PC-9 (cell line): ENCODE measurements at regions not wholly inside any gene's neighbourhood (a gene's known extent, or its start where the extent isn't known, plus 50 kb on each side); places are given as distances from the start of the nearest gene placed in this dataset.

ENCODE experiments used
- BruUV-seq: library from RNA; stranded (reverse); fragments of 400-500 nt; replicated peaks from 2 replicates; lab custom pipeline; 2021; lab: Mats Ljungman, UMichigan
- CTCF ChIA-PET: fragments of 300-600 bp; sonication (Branson Sonifier 250); formaldehyde crosslinking; loops from one replicate; lab custom pipeline; 2022; ENCODE audit warnings: antibody characterized with exemption; lab: Charles Lee
- POLR2A ChIA-PET: fragments of 300-600 bp; sonication (Branson Sonifier 250); formaldehyde crosslinking; loops from one replicate; lab custom pipeline; 2022; ENCODE audit warnings: antibody characterized with exemption; ENCODE audit not compliant: unreplicated experiment; lab: Charles Lee
- DNase-seq, 2 experiments: peaks; one replicate each; pipeline versions ENCODE4 v3.0.0 to v3.0.0-alpha.2; 2015 to 2022; ENCODE audit warnings: mixed read lengths in 1 of 2
- H2AFZ ChIP-seq: fragments of 200-600 bp; sonication (generic); 2 replicates; pipeline ENCODE4 v1.8.1; 2017; ENCODE audit warnings: antibody characterized with exemption
- H3F3A ChIP-seq: fragments of 200-600 bp; sonication (generic); 2 replicates; pipeline ENCODE4 v1.8.1; 2017; ENCODE audit warnings: antibody characterized with exemption, mild to moderate bottlenecking, low read depth; ENCODE audit not compliant: insufficient read depth
- H3K27ac ChIP-seq: fragments of 200-600 bp; sonication (generic); 2 replicates; pipeline ENCODE4 v1.6.1; 2016; ENCODE audit warnings: mixed run types
- H3K27me3 ChIP-seq: fragments of 200-600 bp; sonication (generic); 2 replicates; pipeline ENCODE4 v1.6.1; 2016; ENCODE audit warnings: low read depth, mixed run types; ENCODE audit not compliant: insufficient read depth
- H3K36me3 ChIP-seq: fragments of 200-600 bp; sonication (generic); 2 replicates; pipeline ENCODE4 v1.6.1; 2016; ENCODE audit warnings: low read depth, mixed run types
- H3K4me1 ChIP-seq: fragments of 200-600 bp; sonication (generic); replicated peaks from 2 replicates; pipeline ENCODE4 v1.6.1; 2016; ENCODE audit warnings: mixed run types; ENCODE audit not compliant: insufficient read depth
- H3K4me2 ChIP-seq: fragments of 200-600 bp; sonication (generic); 2 replicates; pipeline ENCODE4 v1.6.1; 2017; ENCODE audit warnings: mixed run types
- H3K4me3 ChIP-seq: fragments of 200-600 bp; sonication (generic); 2 replicates; pipeline ENCODE4 v1.6.1; 2016; ENCODE audit warnings: mixed run types
- H3K79me2 ChIP-seq: fragments of 200-600 bp; sonication (generic); 2 replicates; pipeline ENCODE4 v1.6.1; 2017; ENCODE audit warnings: low read depth, mixed run types
- H3K9me2 ChIP-seq: fragments of 200-600 bp; sonication (generic); 2 replicates; pipeline ENCODE4 v1.8.1; 2017; ENCODE audit warnings: mild to moderate bottlenecking; ENCODE audit not compliant: insufficient read depth
- H3K9me3 ChIP-seq: fragments of 200-600 bp; sonication (generic); 2 replicates; pipeline ENCODE4 v1.8.1; 2016; ENCODE audit warnings: low read depth; ENCODE audit not compliant: insufficient read depth
- H4K20me1 ChIP-seq: fragments of 200-600 bp; sonication (generic); 2 replicates; pipeline ENCODE4 v1.8.1; 2017; ENCODE audit not compliant: insufficient read depth
- EZH2 ChIP-seq: fragments of 200-600 bp; sonication (generic); IDR thresholded peaks from 2 replicates; pipeline ENCODE4 v1.8.0; 2017; ENCODE audit warnings: antibody characterized with exemption, low read depth
- intact Hi-C: fragments of 100-400 bp; cut with micrococcal nuclease; formaldehyde crosslinking; loops from one replicate; pipeline ENCODE4 v1.10.0; 2022; ENCODE audit not compliant: unreplicated experiment
- TF ChIP-seq, protein P1 (sequence below): fragments of 200-600 bp; sonication (generic); conservative IDR thresholded peaks from 2 replicates; pipeline ENCODE4 v1.6.1; 2017; ENCODE audit warnings: mixed run types, antibody characterized with exemption, mild to moderate bottlenecking, moderate library complexity

DNA sequence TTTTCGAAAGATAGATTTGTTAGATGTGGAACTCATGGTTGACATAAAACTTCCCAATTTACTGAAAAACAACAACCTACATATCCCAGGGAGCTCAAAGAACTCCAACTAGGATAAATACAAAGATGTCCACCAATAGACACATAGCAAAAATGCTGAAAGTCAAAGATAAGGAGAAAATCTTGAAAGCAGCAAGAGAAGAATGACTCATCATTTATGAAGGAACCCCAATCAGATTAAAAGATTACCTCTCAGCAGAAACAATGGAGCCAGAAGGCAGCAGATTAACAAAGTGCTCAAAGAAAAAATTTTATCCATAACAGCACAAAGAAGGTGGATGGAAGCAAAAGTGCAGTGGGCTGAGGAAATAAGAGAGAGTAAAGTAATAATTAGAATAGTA, 908.6 kb downstream of the SORCS3 start:
- Histone ChIP-seq H3K36me3 (no peaks in the 10 kb centered on the region), H3K27me3 (no peaks in the 10 kb centered on the region), H3K4me3 (no peak overlapping the region), H3K9me3 (no peaks in the 10 kb centered on the region), H2AFZ (no peak overlapping the region), H3K4me1 (no peaks in the 10 kb centered on the region), H3K27ac (no peak overlapping the region), H4K20me1 (no peaks in the 10 kb centered on the region), H3K9me2 (no peaks in the 10 kb centered on the region), H3K4me2 (no peak overlapping the region), H3K79me2 (no peaks in the 10 kb centered on the region), H3F3A (no peaks in the 10 kb centered on the region)
- intact Hi-C loops, result no loop called here
- CTCF ChIA-PET, result no interaction called here
- no TSS peak for BruUV-seq
- no peak for TF ChIP-seq EZH2
- TF ChIP-seq, protein P1, sequence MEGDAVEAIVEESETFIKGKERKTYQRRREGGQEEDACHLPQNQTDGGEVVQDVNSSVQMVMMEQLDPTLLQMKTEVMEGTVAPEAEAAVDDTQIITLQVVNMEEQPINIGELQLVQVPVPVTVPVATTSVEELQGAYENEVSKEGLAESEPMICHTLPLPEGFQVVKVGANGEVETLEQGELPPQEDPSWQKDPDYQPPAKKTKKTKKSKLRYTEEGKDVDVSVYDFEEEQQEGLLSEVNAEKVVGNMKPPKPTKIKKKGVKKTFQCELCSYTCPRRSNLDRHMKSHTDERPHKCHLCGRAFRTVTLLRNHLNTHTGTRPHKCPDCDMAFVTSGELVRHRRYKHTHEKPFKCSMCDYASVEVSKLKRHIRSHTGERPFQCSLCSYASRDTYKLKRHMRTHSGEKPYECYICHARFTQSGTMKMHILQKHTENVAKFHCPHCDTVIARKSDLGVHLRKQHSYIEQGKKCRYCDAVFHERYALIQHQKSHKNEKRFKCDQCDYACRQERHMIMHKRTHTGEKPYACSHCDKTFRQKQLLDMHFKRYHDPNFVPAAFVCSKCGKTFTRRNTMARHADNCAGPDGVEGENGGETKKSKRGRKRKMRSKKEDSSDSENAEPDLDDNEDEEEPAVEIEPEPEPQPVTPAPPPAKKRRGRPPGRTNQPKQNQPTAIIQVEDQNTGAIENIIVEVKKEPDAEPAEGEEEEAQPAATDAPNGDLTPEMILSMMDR, result no peak
- DNase-seq, result no peak
- POLR2A ChIA-PET, result no interaction called here

DNA sequence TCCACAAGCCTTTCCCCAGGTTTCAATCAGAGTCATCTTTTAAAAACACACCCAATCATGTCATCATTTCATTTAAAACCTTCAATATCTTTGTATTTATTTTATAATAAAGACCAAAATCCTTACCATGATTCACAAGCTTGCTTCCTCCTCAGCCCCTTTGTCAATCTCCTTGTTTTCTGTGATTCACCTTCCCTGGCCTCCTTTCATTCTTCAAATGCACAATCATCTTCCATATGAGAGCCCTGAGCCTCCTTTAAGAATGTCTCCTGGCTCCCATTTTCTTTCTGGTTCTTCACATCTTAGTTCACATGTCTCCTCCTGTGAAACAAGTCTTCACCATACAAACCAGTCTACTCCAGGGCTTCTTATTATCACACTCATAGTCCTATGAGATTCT, 904.0 kb downstream of the SORCS3 start:
- no peaks in the 10 kb centered on the region for H3K27me3 ChIP-seq
- no peaks in the 10 kb centered on the region for H4K20me1 ChIP-seq
- H3K27ac ChIP-seq, result no peak overlapping the region
- no peak overlapping the region for H2AFZ ChIP-seq
- no peak overlapping the region for H3K4me2 ChIP-seq
- CTCF ChIA-PET, result no interaction called here
- no peaks in the 10 kb centered on the region for H3K4me1 ChIP-seq
- H3K36me3 ChIP-seq, result no peaks in the 10 kb centered on the region
- H3K9me2 ChIP-seq, result no peaks in the 10 kb centered on the region
- DNase-seq, result no peak
- POLR2A ChIA-PET, result no interaction called here
- no peak overlapping the region for H3K4me3 ChIP-seq
- intact Hi-C loops, result no loop called here
- H3K9me3 ChIP-seq, result no peaks in the 10 kb centered on the region
- TF ChIP-seq, protein P1, result no peak
- no peak for TF ChIP-seq EZH2
- H3K79me2 ChIP-seq, result no peaks in the 10 kb centered on the region
- BruUV-seq, result no TSS peak
- no peaks in the 10 kb centered on the region for H3F3A ChIP-seq

DNA sequence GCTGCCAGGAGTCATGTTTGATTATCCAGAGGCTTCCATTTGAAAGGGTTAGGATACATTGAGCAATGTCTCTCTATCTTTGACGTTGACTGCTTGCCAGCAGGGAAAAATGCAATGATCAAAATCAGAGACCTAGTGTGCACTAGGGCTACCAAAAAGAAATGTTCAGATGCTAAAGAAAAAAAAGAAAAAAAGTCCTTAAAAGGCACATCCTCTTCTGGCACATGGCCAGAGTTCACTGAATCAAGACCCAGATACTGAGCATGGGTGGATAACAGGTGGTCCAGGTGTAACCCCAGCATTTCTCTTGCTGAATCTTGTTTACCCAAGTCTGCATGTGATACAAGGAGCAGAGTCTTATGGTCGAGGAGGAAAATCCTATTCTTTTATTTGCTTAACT, 899.3 kb downstream of the SORCS3 start:
- no peaks in the 10 kb centered on the region for H3F3A ChIP-seq
- ChIA-PET CTCF (no interaction called here), POLR2A (no interaction called here)
- no peak for DNase-seq
- no peaks in the 10 kb centered on the region for H3K36me3 ChIP-seq
- intact Hi-C loops, result no loop called here
- no peak overlapping the region for H3K4me3 ChIP-seq
- H4K20me1 ChIP-seq, result no peaks in the 10 kb centered on the region
- no peak overlapping the region for H3K4me2 ChIP-seq
- H2AFZ ChIP-seq, result no peak overlapping the region
- H3K9me2 ChIP-seq, result no peaks in the 10 kb centered on the region
- no peak overlapping the region for H3K27ac ChIP-seq
- H3K9me3 ChIP-seq, result no peaks in the 10 kb centered on the region
- H3K4me1 ChIP-seq, result no peaks in the 10 kb centered on the region
- TF ChIP-seq, protein P1, result no peak
- TF ChIP-seq EZH2, result no peak
- H3K79me2 ChIP-seq, result no peaks in the 10 kb centered on the region
- BruUV-seq, result no TSS peak
- H3K27me3 ChIP-seq, result no peaks in the 10 kb centered on the region
